ENCODE measurements at regions not wholly inside any gene's neighbourhood (a gene's known extent, or its start where the extent isn't known, plus 50 kb on each side); places are given as distances from the start of the nearest gene placed in this dataset.
A peak's percentile ranks its signal among the peaks of the same experiment; 100 is the strongest.

DNA sequence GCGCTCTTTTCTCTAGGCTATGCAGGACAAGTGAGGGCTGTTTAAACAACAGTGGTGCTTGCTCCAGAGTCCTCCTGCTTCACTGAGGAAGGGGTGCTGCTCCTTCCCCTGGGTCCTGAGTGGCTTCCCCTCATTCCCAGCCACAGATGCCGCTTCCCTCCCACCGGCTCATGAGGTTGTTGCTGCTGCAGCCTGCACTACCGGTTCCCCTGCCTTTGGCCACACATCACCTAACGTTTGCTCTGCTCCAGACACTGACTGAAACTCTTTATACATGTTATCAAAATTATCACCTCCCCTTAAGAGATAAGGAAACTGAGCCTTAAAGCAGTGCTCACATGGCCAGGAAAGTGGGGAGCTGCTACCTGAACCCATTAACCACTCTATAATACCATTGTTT, 130.8 kb upstream of the LGALSL start:
- no peak for DNase-seq

DNA sequence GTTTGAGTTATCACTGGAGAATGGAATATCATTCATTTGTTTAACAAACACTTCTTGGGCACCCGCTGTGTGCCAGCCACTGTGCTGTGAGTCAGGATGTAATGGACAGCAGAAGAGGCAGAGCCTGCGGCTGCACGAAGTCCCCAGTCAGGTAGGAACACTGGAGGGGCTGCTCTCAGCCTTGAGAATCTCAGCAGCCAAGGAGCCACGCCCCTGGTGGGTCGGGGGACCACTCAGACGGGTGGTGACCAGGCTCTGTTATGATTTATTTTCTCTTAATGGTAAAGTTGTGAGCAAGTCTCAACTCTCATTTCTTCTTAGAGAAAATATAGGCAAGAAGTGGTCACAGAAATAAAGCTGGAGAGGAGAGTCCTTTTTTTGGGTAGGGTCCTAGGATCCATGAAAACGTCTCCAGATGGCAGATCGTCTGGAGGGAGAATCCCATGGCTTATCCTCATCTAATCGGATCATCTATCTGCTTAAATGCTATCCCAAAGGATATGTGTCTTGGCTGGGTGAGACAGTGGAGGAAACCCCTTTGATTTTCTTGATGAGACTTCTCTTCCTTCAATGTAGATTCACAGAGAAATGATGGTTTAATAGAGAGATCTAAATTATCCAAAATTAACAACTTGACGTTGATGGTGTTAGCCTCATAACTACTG, 129.1 kb upstream of the LGALSL start:
- DNase-seq, result no peak

DNA sequence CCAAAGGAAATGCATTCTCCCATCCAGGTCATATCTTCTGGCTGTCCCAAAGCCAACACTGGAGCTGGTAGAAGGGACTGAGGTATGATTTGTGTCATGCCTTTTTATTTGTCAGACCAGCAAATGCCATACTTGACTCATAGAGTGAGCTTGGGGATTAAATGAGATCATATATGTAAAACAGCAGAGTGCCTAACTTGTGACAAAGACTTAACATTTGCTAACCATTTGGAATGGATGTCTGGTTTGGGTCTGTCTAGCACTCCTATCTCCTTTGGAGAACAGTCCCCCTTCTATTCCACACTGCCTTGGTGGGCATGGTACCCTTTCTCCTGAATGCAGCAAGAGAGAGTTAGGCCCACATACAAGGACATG, 128.5 kb upstream of the LGALSL start:
- DNase-seq, result no peak

DNA sequence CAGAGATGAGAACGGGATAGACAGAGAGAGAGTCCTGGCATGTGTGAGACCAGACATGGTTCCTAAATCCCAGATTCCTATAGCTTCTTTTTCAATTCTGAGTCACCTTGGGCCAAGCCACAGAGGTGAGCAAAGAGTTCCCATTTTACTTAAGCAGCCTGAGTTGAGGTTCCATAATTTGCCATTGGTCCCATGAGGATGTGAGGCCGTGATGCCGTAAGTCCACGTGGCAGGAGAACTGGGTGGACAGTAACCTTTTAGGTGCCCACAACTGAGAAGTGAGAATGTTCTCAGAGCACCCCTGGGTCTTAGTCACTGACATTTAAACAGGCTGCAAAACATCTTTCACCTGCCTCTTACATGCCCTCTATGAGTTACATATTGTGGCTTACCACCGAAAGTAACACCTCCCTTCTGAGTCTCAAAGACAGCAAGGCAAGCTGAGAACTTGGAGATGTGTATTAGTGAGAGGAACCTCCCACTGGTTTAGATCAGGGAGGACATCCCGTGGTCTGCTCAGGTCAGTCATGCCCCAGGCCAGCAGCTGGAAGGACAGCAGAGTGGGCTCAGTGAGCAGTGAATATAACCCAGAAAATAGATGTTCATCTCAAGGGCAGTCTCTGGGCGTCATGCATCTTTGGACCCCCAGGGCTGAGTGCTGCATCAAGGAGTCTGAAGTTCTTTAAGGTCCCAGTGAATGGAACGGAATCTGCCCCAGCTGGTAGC, 127.9 kb upstream of the LGALSL start:
- no peak for DNase-seq

DNA sequence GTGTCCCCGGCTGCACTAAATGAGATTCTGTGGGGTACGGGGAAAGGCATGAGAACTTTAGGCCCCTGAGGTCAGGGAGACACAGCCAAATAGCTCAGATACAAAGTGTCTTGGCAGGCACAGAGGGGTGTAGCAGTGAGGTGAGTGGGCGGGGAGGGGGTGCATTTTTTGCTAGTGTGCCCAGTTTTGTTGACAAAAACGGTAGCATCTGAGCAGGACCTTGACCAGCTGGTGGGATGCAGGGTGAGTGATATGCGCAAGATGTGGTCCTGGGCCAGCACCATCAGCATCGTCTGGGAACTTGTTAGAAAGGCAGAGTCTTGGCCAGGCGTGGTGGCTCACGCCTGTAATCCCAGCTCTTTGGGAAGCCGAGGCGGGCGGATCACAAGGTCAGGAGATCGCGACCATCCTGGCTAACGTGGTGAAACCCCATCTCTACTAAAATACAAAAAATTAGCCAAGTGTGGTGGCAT, 127.3 kb upstream of the LGALSL start:
- DNase-seq, result no peak

DNA sequence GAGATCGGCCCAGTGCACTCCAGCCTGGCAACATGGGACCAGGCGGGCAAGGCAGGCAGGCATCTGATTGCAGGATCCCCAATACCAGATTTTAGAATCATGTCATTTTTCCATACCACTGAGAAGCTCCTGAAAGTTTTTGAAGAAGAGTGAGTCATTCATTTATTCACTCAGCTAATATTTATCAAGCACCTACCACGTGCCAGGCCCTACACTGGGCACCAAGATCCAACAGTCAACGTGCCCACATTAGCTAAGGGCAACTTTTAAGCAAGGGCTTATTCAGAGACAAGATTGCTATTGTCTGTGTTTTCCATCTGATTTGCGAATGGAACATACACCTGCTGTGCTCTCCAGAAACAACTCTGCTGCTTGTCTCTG, 126.8 kb upstream of the LGALSL start:
- DNase-seq, result no peak

DNA sequence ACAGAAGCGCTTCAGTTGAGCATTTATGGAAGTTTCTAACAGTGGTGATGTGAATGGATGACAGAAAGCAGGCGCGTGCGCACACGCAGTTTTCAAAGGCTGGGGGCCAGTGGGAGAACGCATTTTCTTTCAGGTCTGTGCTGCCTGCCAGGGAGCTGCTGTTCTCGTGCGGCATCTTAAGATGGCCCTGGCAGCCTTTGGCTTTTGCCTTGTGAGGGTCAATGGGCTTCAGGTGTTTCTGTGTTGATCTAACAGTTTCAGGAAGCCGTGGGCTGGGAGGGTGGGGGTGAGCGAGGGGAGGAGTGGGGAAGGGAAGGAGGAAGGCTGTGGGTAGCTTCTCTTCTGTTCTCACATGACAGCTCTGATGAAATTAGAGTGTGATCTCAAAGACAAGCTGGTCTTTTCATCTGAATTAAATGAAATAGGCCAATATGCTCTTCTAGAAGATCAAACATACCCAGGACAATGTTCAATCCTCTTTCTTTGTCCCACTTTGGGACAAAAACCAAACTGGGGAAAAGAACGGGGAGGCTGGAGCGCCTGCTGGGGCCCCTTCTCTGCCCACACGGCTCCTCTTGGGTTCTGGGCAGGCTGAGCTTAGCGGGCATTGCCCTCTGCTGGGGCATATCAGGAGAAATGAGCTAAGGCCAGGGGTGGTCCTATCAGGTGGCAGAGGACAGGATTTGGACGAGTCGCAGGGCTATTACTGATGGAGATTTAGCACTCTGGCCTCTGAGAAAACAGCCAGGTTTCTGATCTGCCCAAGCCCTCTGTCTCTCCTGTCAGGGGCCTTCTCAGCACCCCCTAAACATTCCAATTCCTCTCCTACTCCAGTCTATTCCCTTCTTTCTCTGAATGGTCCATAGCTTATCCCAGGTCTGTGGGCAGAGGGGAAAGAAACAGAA, 126.2 kb upstream of the LGALSL start:
- DNase-seq, result no peak

DNA sequence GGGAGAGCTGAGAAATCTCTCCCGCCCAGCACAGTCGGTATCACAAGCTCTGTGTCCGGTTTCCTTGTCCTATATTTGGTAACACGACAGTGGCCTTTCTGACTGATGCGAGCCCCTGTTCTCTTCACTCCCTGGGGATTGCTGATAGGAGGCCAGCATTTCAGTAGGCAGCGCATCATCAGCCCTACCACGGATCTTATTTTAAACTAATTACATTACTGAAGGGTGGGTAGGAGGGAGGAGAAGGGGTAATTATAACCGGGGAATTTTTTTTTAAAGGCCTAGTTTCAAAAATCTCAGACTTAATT, 125.6 kb upstream of the LGALSL start:
- no peak for DNase-seq

DNA sequence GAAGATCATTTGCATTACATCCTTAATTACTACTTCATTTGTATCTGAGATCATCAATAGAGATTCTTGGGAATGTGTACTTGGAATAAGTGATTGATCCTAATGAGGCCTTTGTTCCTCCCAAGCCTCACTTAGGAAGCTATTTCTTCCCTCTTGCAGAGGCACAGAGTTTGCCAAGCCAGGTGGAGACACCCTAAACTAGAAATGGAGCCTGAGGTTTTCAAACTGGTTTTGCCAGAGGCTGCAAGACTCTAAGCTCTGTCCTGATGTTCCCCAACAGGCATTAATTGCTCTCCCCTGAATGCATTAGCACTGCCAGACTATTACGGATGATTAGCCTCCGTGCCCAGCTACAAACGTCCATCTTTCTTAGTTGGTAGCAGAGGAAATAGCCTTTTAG, 125.2 kb upstream of the LGALSL start:
- DNase-seq, result no peak

DNA sequence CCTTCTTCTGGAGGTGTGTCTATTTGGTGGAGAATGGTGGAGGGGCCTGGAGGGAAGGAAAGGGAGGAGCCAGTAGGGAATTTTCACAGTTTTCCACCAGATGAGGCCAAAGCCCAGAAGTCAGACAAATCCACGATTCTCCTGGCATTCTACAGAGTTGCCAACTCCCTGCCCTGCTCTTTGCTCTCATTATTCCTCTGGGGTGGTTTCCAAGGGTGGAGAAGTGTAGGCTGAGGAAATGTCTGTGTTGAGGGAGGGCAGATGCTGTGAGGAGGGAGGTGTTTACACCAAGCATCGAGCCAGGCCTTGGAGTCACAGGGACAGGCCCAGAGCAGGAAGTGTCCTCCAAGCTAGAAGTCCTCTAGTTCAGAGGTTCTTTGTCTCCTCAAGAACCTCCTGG, 124.1 kb upstream of the LGALSL start:
- no peak for DNase-seq

DNA sequence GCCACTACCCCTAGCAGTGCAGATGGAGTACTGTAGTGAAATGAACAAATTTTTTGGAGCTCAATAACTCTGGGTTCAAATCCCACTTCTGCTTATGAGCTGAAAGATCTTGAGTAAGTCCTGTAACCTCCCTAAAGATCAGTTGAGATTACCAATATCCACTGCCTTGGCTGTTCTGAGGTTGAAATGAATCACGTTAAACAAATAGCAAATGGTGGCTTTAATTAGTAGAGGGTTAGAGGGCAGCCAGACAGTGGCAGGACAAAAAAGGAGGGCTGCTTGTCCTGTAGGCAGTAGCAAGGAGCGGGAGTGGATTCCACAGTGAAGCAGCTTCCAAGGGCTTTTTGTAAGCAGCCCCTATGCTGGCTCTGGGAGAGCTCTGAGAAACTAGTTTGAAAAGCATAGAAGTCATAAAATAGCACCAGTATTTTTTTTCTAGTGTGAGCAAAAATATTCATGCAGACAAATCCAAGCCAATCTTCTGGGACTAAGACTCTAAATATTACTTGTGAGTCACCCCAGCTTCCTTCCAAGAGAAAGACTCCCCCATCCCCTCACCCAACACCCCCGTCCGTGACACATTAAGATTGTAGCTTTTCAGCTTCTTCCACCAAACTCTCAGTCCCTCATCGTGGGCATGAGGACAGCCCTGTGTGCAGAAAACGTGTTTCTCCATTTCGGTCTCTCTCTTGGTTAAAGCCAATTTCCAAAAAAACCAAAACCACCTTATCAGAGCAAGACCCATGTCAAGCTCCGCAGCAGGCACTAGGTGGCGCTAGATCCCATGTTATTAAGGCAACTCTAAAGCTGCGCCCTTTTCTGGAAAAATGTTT, 123.5 kb upstream of the LGALSL start:
- peak; percentile 71 for DNase-seq

DNA sequence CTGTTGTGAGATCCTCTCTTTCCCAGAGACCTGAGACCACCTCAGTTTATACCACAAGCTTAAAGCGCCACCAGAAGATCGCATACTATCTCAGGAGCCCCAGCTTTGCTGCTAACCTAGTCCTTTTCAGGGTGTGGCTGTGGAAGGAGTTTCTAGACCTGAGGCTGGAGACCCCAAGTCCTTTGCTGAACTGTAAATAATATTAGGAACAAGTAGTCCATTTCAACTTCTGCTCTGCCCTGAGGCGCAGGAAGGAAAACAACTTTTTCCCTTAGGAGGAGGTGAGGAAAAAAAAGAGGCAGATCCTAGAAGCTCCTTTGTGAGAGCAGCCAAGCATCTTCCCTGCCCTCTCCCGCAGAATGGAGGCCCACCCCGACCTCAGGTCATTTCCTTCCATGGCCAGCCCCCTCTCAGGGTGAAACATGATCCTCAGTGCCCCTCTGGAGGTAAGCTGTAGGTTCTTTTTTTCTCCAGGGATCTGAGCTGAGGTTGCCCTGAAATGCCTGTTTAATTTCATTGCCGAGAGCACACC, 122.8 kb upstream of the LGALSL start:
- no peak for DNase-seq

DNA sequence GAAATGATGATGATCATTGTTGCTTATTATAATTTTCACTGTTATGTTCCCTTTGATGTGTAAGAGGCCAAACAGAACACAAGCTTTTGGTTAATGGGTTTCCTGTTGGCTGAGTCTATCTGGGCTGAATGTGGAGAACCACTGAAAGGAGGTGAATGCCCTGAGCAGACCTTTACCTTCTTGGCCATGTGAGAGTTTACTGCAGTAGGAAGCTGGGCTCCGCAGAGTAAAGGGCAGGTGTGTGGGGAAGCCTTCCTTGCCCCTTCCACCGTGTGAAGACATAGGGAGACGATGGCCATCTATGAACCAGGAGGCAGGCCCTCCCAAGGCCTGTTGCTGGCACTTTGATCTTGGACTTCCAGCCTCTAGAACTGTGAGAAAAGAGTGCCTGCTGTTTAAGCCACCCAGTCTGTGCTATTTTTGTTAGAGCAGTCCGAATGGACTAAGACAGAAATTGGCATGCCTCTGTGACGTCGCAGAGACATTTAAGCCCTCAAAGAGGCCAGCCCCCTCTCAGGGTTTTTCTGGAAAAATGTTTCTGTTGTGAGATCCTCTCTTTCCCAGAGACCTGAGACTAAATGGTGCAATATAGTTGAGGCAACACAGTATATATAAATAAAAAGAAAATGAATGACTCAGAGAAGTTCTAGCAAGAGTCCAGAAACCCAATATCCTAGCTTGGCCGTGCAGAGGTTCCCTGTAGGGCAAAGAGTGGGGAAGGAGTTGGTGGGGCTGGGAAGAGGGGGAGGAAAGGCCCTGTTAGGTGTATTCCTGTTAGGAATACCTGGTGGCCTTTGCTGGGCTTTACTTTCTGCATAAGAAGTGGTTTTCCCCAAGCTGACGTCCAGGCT, 121.9 kb upstream of the LGALSL start:
- DNase-seq, result no peak

DNA sequence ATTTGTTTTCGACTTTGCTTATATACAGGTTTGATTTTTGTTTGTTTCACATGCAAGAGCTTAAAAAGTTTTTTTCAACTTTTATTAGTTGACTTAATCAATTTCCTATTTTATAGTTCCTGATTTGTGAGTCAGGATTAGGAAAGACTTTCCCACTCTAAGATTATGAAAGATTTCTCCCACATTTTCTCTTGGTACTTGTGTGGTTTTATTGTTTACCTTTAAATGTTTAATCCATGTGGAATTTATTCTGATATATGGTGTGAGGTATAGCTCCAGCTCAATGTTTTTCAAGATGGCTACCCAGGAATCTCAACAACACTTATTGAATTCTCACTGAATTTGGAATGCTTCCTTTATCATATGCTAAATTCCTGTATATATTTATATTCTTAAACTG, 117.8 kb upstream of the LGALSL start:
- DNase-seq, result no peak

DNA sequence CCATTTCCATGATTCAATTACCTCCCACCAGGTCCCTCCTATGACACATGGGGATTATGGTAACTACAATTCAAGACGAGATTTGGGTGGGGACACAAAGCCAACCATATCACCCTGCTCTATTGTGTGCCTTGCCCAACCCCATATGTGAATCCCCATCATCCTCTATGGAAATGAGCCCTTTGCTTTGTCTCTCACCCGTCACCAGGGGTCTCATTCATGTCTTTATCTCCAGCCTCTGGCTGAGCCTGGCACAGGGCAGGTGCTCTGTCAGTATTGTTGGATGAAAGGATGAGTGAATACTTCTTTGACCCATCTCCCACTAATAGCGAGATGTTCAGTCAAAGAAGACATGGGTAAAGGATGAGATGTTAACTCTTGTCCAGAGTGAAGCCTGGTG, 116.6 kb upstream of the LGALSL start:
- no peak for DNase-seq

DNA sequence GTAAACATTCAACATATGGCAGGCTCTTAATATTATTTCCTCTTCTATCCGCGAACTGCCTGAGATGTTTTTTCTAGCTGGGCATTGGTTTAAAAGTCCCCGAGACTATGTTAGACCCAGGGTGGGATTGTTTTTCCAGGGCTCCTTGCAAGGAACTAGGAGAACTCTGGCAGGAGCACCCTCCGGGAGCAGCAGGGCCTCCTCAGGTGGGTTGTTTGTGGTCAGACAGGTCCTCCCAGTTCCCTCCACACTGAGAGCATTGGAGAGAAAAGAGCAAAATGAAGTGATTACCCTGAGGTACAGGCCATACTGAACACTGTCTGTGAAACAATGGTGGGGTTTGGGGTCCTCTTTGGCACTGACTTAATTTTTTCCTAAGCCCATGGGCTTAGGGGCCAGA, 115.9 kb upstream of the LGALSL start:
- no peak for DNase-seq

DNA sequence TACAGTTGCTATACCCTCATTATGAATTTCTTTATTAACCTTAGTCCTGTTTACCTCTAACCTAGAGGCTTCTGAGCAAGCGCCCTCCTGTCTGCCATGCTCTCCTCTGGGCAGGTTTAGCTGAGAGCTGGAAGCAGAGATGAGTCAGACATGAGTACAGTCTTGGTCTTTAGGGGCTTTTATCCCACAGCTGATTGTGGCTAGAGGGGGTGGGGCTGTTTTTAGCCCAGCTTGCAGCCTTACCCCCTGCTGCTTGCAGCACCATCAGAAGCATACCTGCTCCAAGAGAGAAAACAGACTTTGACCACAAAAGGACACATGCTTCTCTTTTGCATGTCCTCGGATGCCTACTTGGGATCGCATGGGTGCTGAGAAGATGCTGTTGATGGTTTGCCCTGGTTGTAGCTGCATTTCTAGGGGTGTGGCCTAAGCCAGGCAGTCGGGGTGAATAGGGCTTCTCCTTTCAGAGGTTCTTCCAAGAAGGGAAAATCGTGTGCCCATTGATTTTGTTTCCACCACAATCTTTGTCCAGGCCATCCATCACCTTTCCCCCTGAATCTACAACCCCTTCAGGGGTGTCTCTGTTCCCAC, 115.0 kb upstream of the LGALSL start:
- DNase-seq, result no peak

DNA sequence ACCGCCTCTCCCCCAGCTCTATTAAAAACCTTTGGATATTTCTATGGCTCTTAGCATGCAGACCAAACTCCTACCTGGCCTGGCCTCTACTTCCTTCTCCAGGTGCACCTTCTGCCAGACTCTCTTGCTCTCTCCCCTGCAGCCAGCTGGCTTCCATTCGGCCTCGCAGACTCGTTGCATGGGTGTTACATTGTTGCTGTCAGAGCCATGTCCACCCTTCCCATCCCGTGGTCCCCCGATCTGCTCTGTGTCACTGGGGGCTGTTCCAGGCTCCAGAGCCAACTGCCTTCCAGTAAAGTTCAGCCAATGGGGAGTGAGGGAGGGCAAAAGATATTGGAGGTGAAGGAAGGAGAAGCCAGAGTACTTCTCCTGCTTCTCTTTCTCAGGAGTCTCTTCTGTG, 112.5 kb upstream of the LGALSL start:
- DNase-seq, result no peak

DNA sequence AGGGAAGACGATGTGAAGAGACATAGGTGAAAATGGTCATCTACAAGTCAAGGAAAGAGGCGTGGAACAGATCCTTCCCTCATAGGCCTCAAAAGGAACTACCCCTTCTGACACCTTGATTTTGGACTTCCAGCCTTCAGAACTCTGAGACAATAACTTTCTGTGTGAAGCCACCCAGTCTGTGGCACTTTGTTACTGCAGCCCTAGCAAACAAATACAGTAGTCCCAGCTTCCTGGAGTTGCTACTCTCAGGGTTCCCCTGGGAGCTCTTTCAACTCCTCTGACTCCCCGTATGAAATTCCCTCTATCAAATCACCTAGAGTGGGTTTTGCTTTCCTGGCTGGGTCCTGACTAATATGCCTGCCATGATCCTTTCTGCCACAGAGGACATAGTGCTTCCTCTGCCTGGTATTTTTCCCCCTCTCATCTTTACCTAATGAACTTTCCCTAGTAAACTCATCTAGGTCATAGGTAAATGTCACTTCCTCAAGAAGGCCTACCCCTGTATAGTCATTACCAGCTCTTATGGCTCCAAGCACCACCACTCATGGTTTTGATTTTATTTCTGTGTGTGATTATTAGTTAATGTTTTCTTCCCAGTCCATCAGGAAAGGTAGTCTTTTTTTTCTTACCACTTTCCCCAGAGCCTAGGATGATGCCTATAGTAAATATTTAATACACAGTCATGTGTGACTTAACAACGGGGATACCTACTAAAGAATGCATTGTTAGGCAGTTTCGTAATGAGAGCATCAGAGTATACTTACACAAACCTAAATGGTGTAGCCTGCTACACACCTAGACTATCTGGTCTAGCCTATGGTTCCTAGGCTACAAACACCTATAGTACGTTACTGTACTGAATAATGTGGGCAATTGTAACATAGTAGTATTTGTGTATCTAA, 111.5 kb upstream of the LGALSL start:
- DNase-seq, result no peak

DNA sequence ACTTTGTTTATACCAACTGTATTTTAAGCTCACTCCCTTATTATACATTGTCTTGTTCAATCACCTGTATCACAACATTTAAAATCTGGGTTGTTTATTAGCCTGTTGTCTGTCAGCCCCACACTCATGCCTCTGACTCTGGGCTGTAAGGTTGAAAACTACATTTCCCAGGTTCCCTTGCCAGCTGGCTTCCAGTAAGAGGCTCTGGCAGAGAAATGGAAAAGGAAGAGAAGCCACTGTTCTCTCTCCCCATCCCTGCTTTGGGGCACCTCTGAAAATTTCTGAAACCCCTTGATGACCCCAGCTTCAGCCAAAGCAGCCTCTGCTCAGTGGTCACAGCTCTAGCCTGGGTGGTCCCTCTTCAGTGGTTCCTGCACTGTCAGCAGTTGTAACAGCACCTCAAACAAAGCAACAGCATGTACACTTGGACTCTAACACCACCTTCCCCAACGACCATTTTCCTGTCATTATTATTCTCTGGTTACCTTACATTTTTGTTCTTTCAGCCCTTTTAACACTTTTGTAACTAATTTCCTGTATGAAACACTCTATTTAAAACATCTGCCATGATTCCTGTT, 108.9 kb upstream of the LGALSL start:
- DNase-seq, result no peak

All from NCI-H2081 treated with DMSO at 0.1 percent for 48 hours (cell line).